H9 (cell line): ENCODE measurements at regions not wholly inside any gene's neighbourhood (a gene's known extent, or its start where the extent isn't known, plus 50 kb on each side); places are given as distances from the start of the nearest gene placed in this dataset.

ENCODE experiments used
- DNase-seq: peaks from one replicate; pipeline ENCODE4 v3.0.0-alpha.2; 2017
- H2AFZ ChIP-seq: one replicate; pipeline ENCODE4 v1.6.1; 2013; ENCODE audit warnings: mild to moderate bottlenecking, low read length, control low read depth, moderate library complexity
- H2AK5ac ChIP-seq: 2 replicates; pipeline ENCODE4 v1.6.1; 2013; ENCODE audit warnings: low read length, control low read depth, mixed read lengths; ENCODE audit not compliant: insufficient read length
- H2BK120ac ChIP-seq: one replicate; pipeline ENCODE4 v1.6.1; 2013; ENCODE audit warnings: low read depth, mild to moderate bottlenecking, low read length, control low read depth, inconsistent platforms; ENCODE audit not compliant: poor library complexity, severe bottlenecking
- H2BK12ac ChIP-seq: 2 replicates; pipeline ENCODE4 v1.6.1; 2013; ENCODE audit warnings: low read length, control low read depth, mixed read lengths, low read depth; ENCODE audit not compliant: insufficient read length
- H2BK15ac ChIP-seq: 2 replicates; pipeline ENCODE4 v1.6.1; 2013; ENCODE audit warnings: low read depth, low read length, control low read depth
- H2BK20ac ChIP-seq: one replicate; pipeline ENCODE4 v1.6.1; 2013; ENCODE audit warnings: low read depth, mild to moderate bottlenecking, low read length, control low read depth, inconsistent platforms; ENCODE audit not compliant: poor library complexity, severe bottlenecking
- H2BK5ac ChIP-seq: 2 replicates; pipeline ENCODE4 v1.6.1; 2013; ENCODE audit warnings: low read length, control low read depth, mixed read lengths; ENCODE audit not compliant: insufficient read length
- H3K14ac ChIP-seq: 2 replicates; pipeline ENCODE4 v1.6.1; 2013; ENCODE audit warnings: low read length, control low read depth; ENCODE audit not compliant: insufficient read depth
- H3K18ac ChIP-seq: 2 replicates; pipeline ENCODE4 v1.6.1; 2013; ENCODE audit warnings: low read depth, mild to moderate bottlenecking, mixed read lengths, low read length, control low read depth; ENCODE audit not compliant: insufficient read length
- H3K23ac ChIP-seq: 2 replicates; pipeline ENCODE4 v1.6.1; 2013; ENCODE audit warnings: low read length, control low read depth, mixed read lengths, low read depth; ENCODE audit not compliant: insufficient read length
- H3K23me2 ChIP-seq: 2 replicates; pipeline ENCODE4 v1.6.1; 2013; ENCODE audit warnings: low read depth, mild to moderate bottlenecking, mixed read lengths, low read length, control low read depth; ENCODE audit not compliant: insufficient read length, poor library complexity, severe bottlenecking
- H3K27ac ChIP-seq: 2 replicates; pipeline ENCODE4 v1.5.1; 2013; ENCODE audit warnings: low read length, control low read depth, mixed read lengths, low read depth; ENCODE audit not compliant: insufficient read length
- H3K27me3 ChIP-seq: 2 replicates; pipeline ENCODE4 v1.6.1; 2013; ENCODE audit warnings: low read length, control low read depth, inconsistent platforms; ENCODE audit not compliant: insufficient read depth
- H3K4ac ChIP-seq: 2 replicates; pipeline ENCODE4 v1.6.1; 2013; ENCODE audit warnings: low read depth, mild to moderate bottlenecking, control low read depth, inconsistent platforms, low read length, moderate library complexity
- H3K4me1 ChIP-seq: 2 replicates; pipeline ENCODE4 v1.6.1; 2013; ENCODE audit warnings: low read length, control low read depth, inconsistent platforms; ENCODE audit not compliant: insufficient read depth
- H3K4me2 ChIP-seq: 2 replicates; pipeline ENCODE4 v1.6.1; 2013; ENCODE audit warnings: low read length, control low read depth, mixed read lengths; ENCODE audit not compliant: insufficient read length, insufficient read depth
- H3K56ac ChIP-seq: 2 replicates; pipeline ENCODE4 v1.6.1; 2013; ENCODE audit warnings: low read depth, mild to moderate bottlenecking, mixed read lengths, low read length, control low read depth; ENCODE audit not compliant: insufficient read length
- H3K79me1 ChIP-seq: 2 replicates; pipeline ENCODE4 v1.6.1; 2013; ENCODE audit warnings: low read depth, mild to moderate bottlenecking, moderate library complexity, low read length, control low read depth, inconsistent platforms; ENCODE audit not compliant: insufficient read depth, poor library complexity, severe bottlenecking
- H3K79me2 ChIP-seq: 2 replicates; pipeline ENCODE4 v1.6.1; 2013; ENCODE audit warnings: low read length, control low read depth, inconsistent platforms; ENCODE audit not compliant: insufficient read depth
- H3K9ac ChIP-seq: 2 replicates; pipeline ENCODE4 v1.6.1; 2013; ENCODE audit warnings: low read length, control low read depth, mixed read lengths; ENCODE audit not compliant: insufficient read length; ENCODE audit errors: extremely low read depth
- H3K9me3 ChIP-seq: one replicate; pipeline ENCODE4 v1.6.1; 2013; ENCODE audit warnings: low read depth, low read length, inconsistent platforms; ENCODE audit not compliant: control insufficient read depth
- H3T11ph ChIP-seq: one replicate; pipeline ENCODE4 v1.6.1; 2013; ENCODE audit warnings: mild to moderate bottlenecking, low read length, control low read depth, inconsistent platforms
- H4K20me1 ChIP-seq: one replicate; pipeline ENCODE4 v1.6.1; 2013; ENCODE audit not compliant: control insufficient read depth, insufficient read length, insufficient read depth
- H4K5ac ChIP-seq: 2 replicates; pipeline ENCODE4 v1.6.1; 2013; ENCODE audit warnings: low read depth, mild to moderate bottlenecking, mixed read lengths, low read length, control low read depth; ENCODE audit not compliant: insufficient read length
- H4K8ac ChIP-seq: replicated peaks from 2 replicates; pipeline ENCODE4 v1.6.1; 2013; ENCODE audit warnings: low read length, control low read depth, mixed read lengths, low read depth; ENCODE audit not compliant: insufficient read length
- H4K91ac ChIP-seq: 2 replicates; pipeline ENCODE4 v1.6.1; 2013; ENCODE audit warnings: low read depth, mild to moderate bottlenecking, moderate library complexity, mixed read lengths, low read length, control low read depth; ENCODE audit not compliant: insufficient read length
- H3K27ac Mint-ChIP-seq, 3 experiments: 2 replicates in 2 of 3; 3 replicates in 1 of 3; pipeline ENCODE4 v1.8.0; 2020 to 2021; ENCODE audit warnings: mixed read lengths in 3 of 3, mild to moderate bottlenecking in 1 of 3, moderate library complexity in 1 of 3
- H3K27me3 Mint-ChIP-seq: 2 replicates; pipeline ENCODE4 v1.8.0; 2021; ENCODE audit warnings: low read depth, mild to moderate bottlenecking, moderate library complexity, mixed read lengths
- H3K36me3 Mint-ChIP-seq, 3 experiments: 2 replicates in 2 of 3; 3 replicates in 1 of 3; pipeline ENCODE4 v1.8.0; 2020 to 2021; ENCODE audit warnings: low read depth in 3 of 3, mixed read lengths in 3 of 3; ENCODE audit not compliant: insufficient read depth in 1 of 3
- H3K4me1 Mint-ChIP-seq, 2 experiments: 2 replicates each; pipeline ENCODE4 v1.8.0; 2020; ENCODE audit warnings: mixed read lengths in 2 of 2
- H3K4me3 Mint-ChIP-seq, 2 experiments: 2 replicates in 1 of 2; 3 replicates in 1 of 2; pipeline ENCODE4 v1.8.0; 2020 to 2021; ENCODE audit warnings: mild to moderate bottlenecking in 2 of 2, mixed read lengths in 2 of 2, moderate library complexity in 1 of 2
- H3K9me3 Mint-ChIP-seq, 2 experiments: 2 replicates in 1 of 2; 3 replicates in 1 of 2; pipeline ENCODE4 v1.8.0; 2020; ENCODE audit warnings: mild to moderate bottlenecking in 2 of 2, mixed read lengths in 2 of 2, moderate library complexity in 1 of 2
- WGBS: extraction: QIAGEN DNeasy Blood & Tissue Kit; methylation state at CpG from one replicate; pipeline ENCODE4 v1.1.7; 2013; ENCODE audit warnings: missing lambda C conversion rate, low lambda C conversion rate, mixed read lengths; ENCODE audit not compliant: insufficient read length; ENCODE audit errors: extremely low coverage; 5-methylcytosine and 5-hydroxymethylcytosine counted together
- TF ChIP-seq, protein P1 (sequence below): fragments of 200-600 bp; sonication (generic); conservative IDR thresholded peaks from 3 replicates; pipeline ENCODE4 v1.8.0; 2021; ENCODE audit warnings: antibody characterized with exemption, mild to moderate bottlenecking

DNA sequence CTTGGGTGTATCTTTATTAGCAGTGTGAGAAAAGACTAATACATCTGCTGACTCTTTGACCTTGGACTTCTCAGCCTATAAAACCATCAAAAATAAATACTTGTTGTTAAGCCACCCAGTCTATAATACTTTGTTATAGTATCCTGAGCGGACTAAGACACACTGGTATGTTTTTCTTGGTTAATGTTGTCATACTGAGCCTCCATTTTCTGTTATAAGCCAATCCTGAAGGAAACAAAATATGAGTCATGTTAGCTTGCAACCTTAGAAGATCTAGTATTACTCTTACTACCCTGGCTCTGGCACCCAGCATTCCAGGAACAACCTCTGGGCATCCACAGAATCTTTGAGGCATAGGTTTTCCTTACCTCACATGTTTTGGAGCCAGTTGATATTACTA is 307.2 kb downstream of the FRK start:
- no peak overlapping the region for H2BK15ac ChIP-seq
- no peak overlapping the region for H4K8ac ChIP-seq
- H3K27ac ChIP-seq: no peak overlapping the region
- no peak overlapping the region for H3K56ac ChIP-seq
- no peak overlapping the region for H2BK20ac ChIP-seq
- no peak overlapping the region for H2BK120ac ChIP-seq
- no peak overlapping the region for H3T11ph ChIP-seq
- no peaks in the 10 kb centered on the region for H3K4me1 ChIP-seq
- H4K5ac ChIP-seq: no peak overlapping the region
- Mint-ChIP-seq H3K4me3 (no peak overlapping the region), H3K27me3 (no peaks in the 10 kb centered on the region), H3K4me1 (no peaks in the 10 kb centered on the region), H3K36me3 (no peaks in the 10 kb centered on the region), H3K27ac (no peak overlapping the region), H3K9me3 (no peaks in the 10 kb centered on the region)
- no peak overlapping the region for H2BK12ac ChIP-seq
- no peaks in the 10 kb centered on the region for H3K9me3 ChIP-seq
- no peaks in the 10 kb centered on the region for H3K23me2 ChIP-seq
- H3K14ac ChIP-seq: no peak overlapping the region
- H3K4me2 ChIP-seq: no peak overlapping the region
- TF ChIP-seq, protein P1, sequence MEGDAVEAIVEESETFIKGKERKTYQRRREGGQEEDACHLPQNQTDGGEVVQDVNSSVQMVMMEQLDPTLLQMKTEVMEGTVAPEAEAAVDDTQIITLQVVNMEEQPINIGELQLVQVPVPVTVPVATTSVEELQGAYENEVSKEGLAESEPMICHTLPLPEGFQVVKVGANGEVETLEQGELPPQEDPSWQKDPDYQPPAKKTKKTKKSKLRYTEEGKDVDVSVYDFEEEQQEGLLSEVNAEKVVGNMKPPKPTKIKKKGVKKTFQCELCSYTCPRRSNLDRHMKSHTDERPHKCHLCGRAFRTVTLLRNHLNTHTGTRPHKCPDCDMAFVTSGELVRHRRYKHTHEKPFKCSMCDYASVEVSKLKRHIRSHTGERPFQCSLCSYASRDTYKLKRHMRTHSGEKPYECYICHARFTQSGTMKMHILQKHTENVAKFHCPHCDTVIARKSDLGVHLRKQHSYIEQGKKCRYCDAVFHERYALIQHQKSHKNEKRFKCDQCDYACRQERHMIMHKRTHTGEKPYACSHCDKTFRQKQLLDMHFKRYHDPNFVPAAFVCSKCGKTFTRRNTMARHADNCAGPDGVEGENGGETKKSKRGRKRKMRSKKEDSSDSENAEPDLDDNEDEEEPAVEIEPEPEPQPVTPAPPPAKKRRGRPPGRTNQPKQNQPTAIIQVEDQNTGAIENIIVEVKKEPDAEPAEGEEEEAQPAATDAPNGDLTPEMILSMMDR: no peak
- H3K79me1 ChIP-seq: no peaks in the 10 kb centered on the region
- H3K79me2 ChIP-seq: no peaks in the 10 kb centered on the region
- H4K91ac ChIP-seq: no peak overlapping the region
- no peak overlapping the region for H3K9ac ChIP-seq
- no peaks in the 10 kb centered on the region for H3K27me3 ChIP-seq
- DNase-seq: no peak
- H3K18ac ChIP-seq: no peak overlapping the region
- H4K20me1 ChIP-seq: no peaks in the 10 kb centered on the region
- H3K4ac ChIP-seq: no peak overlapping the region
- no peak overlapping the region for H2AFZ ChIP-seq
- H2AK5ac ChIP-seq: no peak overlapping the region
- no CpG with 5 or more reads among the region's 1 CpG for WGBS
- H2BK5ac ChIP-seq: no peak overlapping the region
- H3K23ac ChIP-seq: no peak overlapping the region
